K562 (cell line): ENCODE measurements at regions not wholly inside any gene's neighbourhood (a gene's known extent, or its start where the extent isn't known, plus 50 kb on each side); places are given as distances from the start of the nearest gene placed in this dataset.

Experiments
- ATAC-seq: fragments of 200-7000 bp; cut with Tn5 transposase; 3 replicates; pipeline ENCODE4 v1.9.1; 2020; ENCODE audit warnings: moderate library complexity
- BruUV-seq: library from RNA; stranded (reverse); fragments of 400-500 nt; replicated peaks from 2 replicates; lab custom pipeline; 2021; lab: Mats Ljungman, UMichigan
- CTCF ChIA-PET: fragments of 300-600 bp; formaldehyde crosslinking; extraction: SDS; loops from one replicate; lab custom pipeline; 2021; ENCODE audit warnings: low intra/inter-chr PET ratio; lab: Yijun Ruan, JAX
- POLR2A ChIA-PET: fragments of 300-600, 350-650 bp; sonication (Branson Sonifier 250); formaldehyde crosslinking; extraction: SDS; loops from one replicate; lab custom pipeline; 2021; ENCODE audit warnings: antibody characterized with exemption, inconsistent platforms; lab: Yijun Ruan, JAX
- DNase-seq, 4 experiments: peaks; one replicate each; pipeline versions ENCODE4 v3.0.0 to v3.0.0-alpha.2; 2011 to 2018; ENCODE audit warnings: low spot score in 3 of 4, mixed read lengths in 3 of 4; ENCODE audit errors: extremely low read depth in 1 of 4
- FAIRE-seq: peaks from 2 replicates; lab custom pipeline; 2011; peaks lifted over from hg19 to GRCh38; lab: Jason Lieb, UNC
- H2AFZ ChIP-seq: 2 replicates; pipeline ENCODE4 v1.6.0; 2011; ENCODE audit warnings: low read depth, low read length, control low read depth, inconsistent platforms
- H3K27ac ChIP-seq: fragments of 200-600 bp; 3 replicates; pipeline ENCODE4 v1.8.0; 2011; ENCODE audit warnings: low read depth, mild to moderate bottlenecking, control low read depth, inconsistent platforms, low read length, moderate library complexity, mixed read lengths; ENCODE audit errors: extremely low read depth
- H3K27me3 ChIP-seq, 2 experiments: fragments of 300-600 bp in 1 of 2; 2 replicates in 1 of 2; 3 replicates in 1 of 2; pipeline versions ENCODE4 v1.6.0 to v1.8.0; 2011; ENCODE audit warnings: inconsistent platforms in 2 of 2, low read length in 2 of 2, mild to moderate bottlenecking in 1 of 2, mixed read lengths in 1 of 2, moderate library complexity in 1 of 2; ENCODE audit not compliant: control insufficient read depth in 2 of 2, insufficient read depth in 2 of 2
- H3K36me3 ChIP-seq: fragments of 300-600 bp; 3 replicates; pipeline ENCODE4 v1.8.0; 2011; ENCODE audit warnings: mild to moderate bottlenecking, low read length, inconsistent platforms; ENCODE audit not compliant: control insufficient read depth, insufficient read depth
- H3K4me1 ChIP-seq, 2 experiments: fragments of 200-600 bp in 1 of 2; replicated peaks in 1 of 2; 2 replicates in 1 of 2; 3 replicates in 1 of 2; pipeline versions ENCODE4 v1.5.1 to v1.8.0; 2011; ENCODE audit warnings: inconsistent platforms in 2 of 2, low read length in 2 of 2, mild to moderate bottlenecking in 1 of 2, mixed read lengths in 1 of 2, moderate library complexity in 1 of 2; ENCODE audit not compliant: control insufficient read depth in 2 of 2, insufficient read depth in 2 of 2
- H3K4me2 ChIP-seq: 2 replicates; pipeline ENCODE4 v1.6.1; 2011; ENCODE audit warnings: low read length, control low read depth, inconsistent platforms, mixed read lengths; ENCODE audit not compliant: insufficient read depth
- H3K4me3 ChIP-seq: fragments of 200-600 bp; sonication (generic), shearing (Covaris generic); 2 replicates; pipeline ENCODE4 v1.5.1; 2016; ENCODE audit warnings: control low read depth, inconsistent platforms
- H3K79me2 ChIP-seq: fragments of 200-600 bp; 3 replicates; pipeline ENCODE4 v1.8.0; 2011; ENCODE audit warnings: low read length, inconsistent platforms; ENCODE audit not compliant: control insufficient read depth, insufficient read depth
- H3K9ac ChIP-seq, 2 experiments: 2 replicates each; pipeline versions ENCODE4 v1.6.0 to v1.6.1; 2011; ENCODE audit warnings: low read depth in 2 of 2, low read length in 2 of 2, control low read depth in 1 of 2, inconsistent platforms in 1 of 2, mild to moderate bottlenecking in 1 of 2, mixed read lengths in 1 of 2; ENCODE audit not compliant: insufficient read depth in 1 of 2
- H3K9me1 ChIP-seq: one replicate; pipeline ENCODE4 v1.6.0; 2011; ENCODE audit warnings: inconsistent platforms, mild to moderate bottlenecking, low read length, moderate library complexity; ENCODE audit not compliant: control insufficient read depth, insufficient read depth
- H3K9me3 ChIP-seq: replicated peaks from 2 replicates; pipeline ENCODE4 v1.5.1; 2011; ENCODE audit warnings: low read depth, low read length, inconsistent platforms; ENCODE audit not compliant: control insufficient read depth, insufficient read depth
- H4K20me1 ChIP-seq: replicated peaks from 2 replicates; pipeline ENCODE4 v1.6.1; 2011; ENCODE audit warnings: low read length, inconsistent platforms, mixed read lengths; ENCODE audit not compliant: control insufficient read depth, insufficient read depth
- BACH1 ChIP-seq: fragments of 200-800 bp; sonication (Bioruptor generic); IDR thresholded peaks from 2 replicates; pipeline ENCODE4 v1.6.1; 2016; ENCODE audit warnings: missing genetic modification characterization, missing compliant biosample characterization
- CUX1 ChIP-seq: fragments of 200-800 bp; sonication (Bioruptor generic); IDR thresholded peaks from 2 replicates; pipeline ENCODE4 v1.6.1; 2016; ENCODE audit warnings: missing genetic modification characterization, missing compliant biosample characterization
- DMBX1 ChIP-seq: fragments of 250-450 bp; sonication (Bioruptor Pico); IDR thresholded peaks from 2 replicates; pipeline ENCODE4 v1.8.0; 2022; ENCODE audit warnings: inconsistent platforms, mild to moderate bottlenecking, moderate library complexity, borderline replicate concordance
- ELK3 ChIP-seq: fragments of 450-650 bp; formaldehyde crosslinking; IDR thresholded peaks from 2 replicates; pipeline ENCODE4 v1.4.0; 2020; ENCODE audit warnings: mild to moderate bottlenecking
- FIP1L1 ChIP-seq: fragments of 200-400 bp; formaldehyde crosslinking; IDR thresholded peaks from 2 replicates; pipeline ENCODE4 v1.6.1; 2018; ENCODE audit warnings: mild to moderate bottlenecking, low read depth, low read length; ENCODE audit not compliant: poor library complexity, severe bottlenecking
- HCFC1 ChIP-seq: IDR thresholded peaks from 2 replicates; pipeline ENCODE4 v1.6.1; 2012; ENCODE audit warnings: low read depth, low read length, improper control_type of control experiment
- HNRNPK ChIP-seq: fragments of 200-400 bp; formaldehyde crosslinking; IDR thresholded peaks from one replicate; pipeline ENCODE4 v1.6.1; 2018; ENCODE audit warnings: mild to moderate bottlenecking, low read depth, low read length; ENCODE audit not compliant: poor library complexity, severe bottlenecking
- PHB ChIP-seq: fragments of 250-450 bp; sonication (Bioruptor Pico); IDR thresholded peaks from 2 replicates; pipeline ENCODE4 v1.5.0; 2021
- ZBTB17 ChIP-seq: fragments of 450-650 bp; formaldehyde crosslinking; IDR thresholded peaks from 2 replicates; pipeline ENCODE4 v1.4.0; 2020; ENCODE audit warnings: mild to moderate bottlenecking
- ZHX1 ChIP-seq: fragments of 150-350 bp; conservative IDR thresholded peaks from 2 replicates; pipeline ENCODE4 v1.6.1; 2014; ENCODE audit warnings: low read length
- ZNF561 ChIP-seq: fragments of 450-650 bp; formaldehyde crosslinking; conservative IDR thresholded peaks from 2 replicates; pipeline ENCODE4 v1.4.0; 2020; ENCODE audit warnings: mild to moderate bottlenecking, moderate library complexity
- ZNF586 ChIP-seq: fragments of 450-650 bp; formaldehyde crosslinking; conservative IDR thresholded peaks from 2 replicates; pipeline ENCODE4 v1.4.0; 2020; ENCODE audit warnings: mild to moderate bottlenecking, moderate library complexity
- ZNF766 ChIP-seq: fragments of 200-800 bp; sonication (Bioruptor generic); conservative IDR thresholded peaks from 2 replicates; pipeline ENCODE4 v1.6.1; 2016; ENCODE audit warnings: missing genetic modification characterization, missing compliant biosample characterization
- WGBS: fragments of 100-300 bp; shearing (Covaris generic); methylation state at CpG from one replicate; pipeline ENCODE4 v1.1.6; 2016; ENCODE audit warnings: low coverage, mixed read lengths; ENCODE audit not compliant: insufficient coverage; ENCODE audit errors: missing lambda C conversion rate; 5-methylcytosine and 5-hydroxymethylcytosine counted together
- in situ Hi-C: fragments of 300-500 bp; cut with MboI; formaldehyde crosslinking; loops from 4 replicates; pipeline ENCODE4 v1.15.0; 2018; ENCODE audit warnings: inconsistent platforms, mixed read lengths
- intact Hi-C: fragments of 100-400 bp; cut with micrococcal nuclease; formaldehyde crosslinking; loops from 2 replicates; pipeline ENCODE4 v1.14.2; 2022

- TF ChIP-seq ELK3 = no peak
- TF ChIP-seq DMBX1 (CRISPR knock-in tag) = no peak
- no peak for TF ChIP-seq HNRNPK
- TF ChIP-seq ZBTB17 (CRISPR knock-in tag) = no peak
Measured at GRCh38 chr4:138560448-138560847, 318.3 kb upstream of the SLC7A11 start (continued).

GRCh38 chr4:138558886-138559285 is 316.7 kb upstream of the SLC7A11 start:
- H3K27me3 ChIP-seq = no peaks in the 10 kb centered on the region; a peak in 1 of 5 replicates
- DNase-seq (no peak), ATAC-seq (no peak), FAIRE-seq (no peak)
- no peak overlapping the region for H3K27ac ChIP-seq
- peaks cover 0 to 3% of the 10 kb centered on the region in 2 experiments; a peak in 2 of 5 replicates for H3K4me1 ChIP-seq
- no peaks in the 10 kb centered on the region; the same call in 1 of the 2 replicates for H3K9me3 ChIP-seq
- H3K4me2 ChIP-seq = no peak overlapping the region
- no peaks in the 10 kb centered on the region for H3K9me1 ChIP-seq
- BruUV-seq = no TSS peak
- no peaks in the 10 kb centered on the region for H3K36me3 ChIP-seq
- H2AFZ ChIP-seq = no peak overlapping the region
- in situ Hi-C loops (no loop called here), intact Hi-C loops (loop anchor here (5.0 to 10.0 kb wide), 2 partner anchors 358 to 524 kb away; no protein-coding TSS in a partner anchor)
- no peak overlapping the region for H3K4me3 ChIP-seq
- H3K79me2 ChIP-seq = no peaks in the 10 kb centered on the region
- no peaks in the 10 kb centered on the region for H4K20me1 ChIP-seq
- 0% methylated on average over 1 of the region's 1 CpG for WGBS
- ChIA-PET POLR2A (interaction anchor here (0.5 to 1.3 kb wide), 2 partner anchors 15 to 16 kb away, joined by 3 read pairs; no protein-coding TSS in a partner anchor), CTCF (no interaction called here)
- H3K9ac ChIP-seq = no peak overlapping the region
- TF ChIP-seq HCFC1 = no peak
- no peak for TF ChIP-seq CUX1 (CRISPR knock-in tag)
- TF ChIP-seq FIP1L1 = no peak
- no peak for TF ChIP-seq ZNF586 (CRISPR knock-in tag)
- TF ChIP-seq ZHX1 = no peak
- TF ChIP-seq ZNF561 (CRISPR knock-in tag) = no peak
- TF ChIP-seq ZNF766 = no peak
- no peak for TF ChIP-seq BACH1 (tag)
- no peak for TF ChIP-seq PHB (CRISPR knock-in tag)
